Heart left ventricle (tissue), 16 donors: ENCODE measurements at regions not wholly inside any gene's neighbourhood (a gene's known extent, or its start where the extent isn't known, plus 50 kb on each side); places are given as distances from the start of the nearest gene placed in this dataset.

Experiments
- ATAC-seq, 4 donors: fragments of 200-7000 bp; cut with Tn5 transposase; one replicate each; pipeline ENCODE4 v1.9.1; 2020 to 2022; ENCODE audit warnings: moderate library complexity in 4 of 4, mild to moderate bottlenecking in 3 of 4, moderate number of reproducible peaks in 1 of 4
- DNase-seq, 5 donors: peaks; one replicate each; pipeline ENCODE4 v3.0.0-alpha.2; 2020
- H3K27ac ChIP-seq, 12 donors: fragments of 200-600 bp; sonication (generic) in 4 of 12; one replicate each; pipeline versions ENCODE4 v1.5.0 to v1.8.0; 2016 to 2022; ENCODE audit warnings: mild to moderate bottlenecking in 2 of 12
- H3K27me3 ChIP-seq, 9 donors: fragments of 200-600 bp; sonication (generic) in 2 of 9; one replicate each; pipeline versions ENCODE4 v1.5.1 to v1.8.0; 2016 to 2022; ENCODE audit warnings: mild to moderate bottlenecking in 3 of 9
- H3K36me3 ChIP-seq, 9 donors: fragments of 200-600 bp; sonication (generic) in 2 of 9; one replicate each; pipeline versions ENCODE4 v1.5.0 to v1.8.0; 2018 to 2022; ENCODE audit warnings: mild to moderate bottlenecking in 2 of 9
- H3K4me1 ChIP-seq, 12 donors: fragments of 200-600 bp; sonication (generic) in 4 of 12; one replicate each; pipeline versions ENCODE4 v1.5.0 to v1.8.0; 2016 to 2022; ENCODE audit warnings: mild to moderate bottlenecking in 3 of 12
- H3K4me3 ChIP-seq, 12 donors: fragments of 200-600 bp; sonication (generic) in 4 of 12; one replicate each; pipeline versions ENCODE4 v1.5.0 to v1.8.0; 2017 to 2022; ENCODE audit warnings: mild to moderate bottlenecking in 9 of 12, moderate library complexity in 4 of 12
- H3K9me3 ChIP-seq, 12 donors: fragments of 200-600 bp; sonication (generic) in 4 of 12; one replicate each; pipeline versions ENCODE4 v1.5.0 to v1.8.0; 2016 to 2022; ENCODE audit warnings: mild to moderate bottlenecking in 1 of 12
- CTCF ChIP-seq, 12 donors: fragments of 200-600 bp; sonication (generic) in 4 of 12; IDR thresholded peaks; one replicate each; pipeline versions ENCODE4 v1.5.0 to v1.8.0; 2018 to 2022; ENCODE audit warnings: antibody characterized with exemption in 12 of 12, mild to moderate bottlenecking in 5 of 12
- POLR2A ChIP-seq, 2 donors: fragments of 450-650 bp; IDR thresholded peaks; one replicate each; pipeline ENCODE4 v1.6.1; 2017; ENCODE audit warnings: antibody characterized with exemption in 2 of 2, mild to moderate bottlenecking in 2 of 2, moderate library complexity in 2 of 2
- WGBS, 4 donors: extraction: QIAGEN DNeasy Blood & Tissue Kit in 2 of 4; methylation state at CpG; one replicate each; pipeline versions ENCODE4 v1.1.5 to v1.1.7; 2013 to 2018; 5-methylcytosine and 5-hydroxymethylcytosine counted together
- intact Hi-C, 10 donors: fragments of 100-400 bp; cut with DNase I; formaldehyde crosslinking; loops; one replicate each; pipeline versions ENCODE4 v1.11.1 to v1.14.2; 2022
- donor health status: ischemic (EF 13 %, LVEDD 7.1; RV severe dilation, severe dysfunction).
- donor health status: healthy with polysubstance abuse.
- donor health status: DM: no; HTN: yes; CAD: no.
- donor health status: DM: no; HTN: no; CAD: no.
- donor health status: ischemic (EF 25% LVEDD 6.9; RV normal size, moderate dysfunction).
- donor health status: ischemic (EF 25% LVEDD 5.7; RV mildly dilated, moderate dysfunction).
- donor health status: healthy.
- donor health status: DM: yes; HTN: yes; CAD: no.
- donor health status: ischemic (EF 35%, LVEDD 5.7; RV mildly dilated, moderate dysfunction).
- donor health status: nonischemic (EF 11% LVEDD 7.7; RV severe dilation, severe dysfunction).
- donor health status: DM: yes; HTN: yes; CAD: no.
- donor health status: PGD.
- donor health status: ischemic (EF 29% LVEDD 5.4; RV normal size, mild dysfunction).
- donor health status: nonischemic (EF 23%, LVEDD 6.1; RV moderate dilation, normal function).

GRCh38 chr12:65611396-65611795, 212.9 kb upstream of the HMGA2 start:
- WGBS, 4 donors: 91 to 100% (median 97%) methylated on average over 3 of the region's 3 CpGs
- Histone ChIP-seq H3K9me3 (peaks cover 0 to 13% (median 4%) of the 10 kb centered on the region in 12 donors), H3K27ac (no peak overlapping the region), H3K4me1 (peaks cover 0 to 7% (median 0%) of the 10 kb centered on the region in 12 donors), H3K36me3 (no peaks in the 10 kb centered on the region), H3K4me3 (no peak overlapping the region), H3K27me3 (peaks cover 0 to 35% (median 0%) of the 10 kb centered on the region in 9 donors)
- DNase-seq (no peak), ATAC-seq (no peak)
- TF ChIP-seq CTCF (IDR thresholded peaks at IDR 0.05) (no peak), POLR2A (IDR thresholded peaks at IDR 0.05) (no peak)
- intact Hi-C loops: no loop called here

- H3K27me3 ChIP-seq: peaks cover 0 to 35% (median 0%) of the 10 kb centered on the region in 9 donors
- DNase-seq (no peak), ATAC-seq (no peak)
- TF ChIP-seq POLR2A (IDR thresholded peaks at IDR 0.05) (no peak), CTCF (IDR thresholded peaks at IDR 0.05) (no peak)
- H3K27ac ChIP-seq: no peak overlapping the region
- 75 to 82% (median 79%) methylated on average over 7 of the region's 7 CpGs for WGBS, 4 donors
- H3K36me3 ChIP-seq: no peaks in the 10 kb centered on the region
- no peak overlapping the region for H3K4me3 ChIP-seq
- intact Hi-C loops: no loop called here
- peaks cover 0 to 7% (median 0%) of the 10 kb centered on the region in 12 donors for H3K4me1 ChIP-seq
- peaks cover 0 to 10% (median 2%) of the 10 kb centered on the region in 12 donors for H3K9me3 ChIP-seq
Observed at GRCh38 chr12:65612440-65612839, 211.8 kb upstream of the HMGA2 start.

- WGBS, 4 donors: 84 to 93% (median 91%) methylated on average over 3 of the region's 3 CpGs
- H3K27ac ChIP-seq: no peak overlapping the region
- DNase-seq (no peak), ATAC-seq (no peak)
- no peak overlapping the region for H3K4me3 ChIP-seq
- peaks cover 0 to 35% (median 0%) of the 10 kb centered on the region in 9 donors for H3K27me3 ChIP-seq
- peaks cover 0 to 7% (median 0%) of the 10 kb centered on the region in 12 donors for H3K4me1 ChIP-seq
- no peaks in the 10 kb centered on the region for H3K36me3 ChIP-seq
- TF ChIP-seq POLR2A (IDR thresholded peaks at IDR 0.05): no peak
- intact Hi-C loops: no loop called here
- no peaks in the 10 kb centered on the region for H3K9me3 ChIP-seq
Observed at GRCh38 chr12:65613692-65614091, 210.6 kb upstream of the HMGA2 start.

- Histone ChIP-seq H3K9me3 (no peaks in the 10 kb centered on the region), H3K4me1 (peaks cover 0 to 7% (median 0%) of the 10 kb centered on the region in 12 donors), H3K36me3 (no peaks in the 10 kb centered on the region), H3K27me3 (peaks cover 0 to 35% (median 0%) of the 10 kb centered on the region in 9 donors), H3K4me3 (no peak overlapping the region), H3K27ac (no peak overlapping the region)
- intact Hi-C loops: no loop called here
- WGBS, 4 donors: 82 to 89% (median 85%) methylated on average over 5 of the region's 5 CpGs
- no peak for DNase-seq
- TF ChIP-seq POLR2A (IDR thresholded peaks at IDR 0.05) (no peak), CTCF (IDR thresholded peaks at IDR 0.05) (no peak)
- no peak for ATAC-seq
Observed at GRCh38 chr12:65614259-65614889, 209.9 kb upstream of the HMGA2 start.

- WGBS, 4 donors: 64 to 74% (median 70%) methylated on average over 2 of the region's 2 CpGs
- intact Hi-C loops: no loop called here
- Histone ChIP-seq H3K9me3 (no peaks in the 10 kb centered on the region), H3K4me1 (peaks cover 0 to 7% (median 0%) of the 10 kb centered on the region in 12 donors), H3K27ac (no peak overlapping the region), H3K4me3 (no peak overlapping the region), H3K27me3 (peaks cover 0 to 38% (median 0%) of the 10 kb centered on the region in 9 donors), H3K36me3 (no peaks in the 10 kb centered on the region)
- DNase-seq: no peak
- peak in 2 of 4 donors; percentile 28 to 49 for ATAC-seq
- TF ChIP-seq POLR2A (IDR thresholded peaks at IDR 0.05) (no peak), CTCF (IDR thresholded peaks at IDR 0.05) (no peak)
Observed at GRCh38 chr12:65615118-65615517, 209.2 kb upstream of the HMGA2 start.
